Transverse colon (tissue), 4 donors: ENCODE measurements at regions not wholly inside any gene's neighbourhood (a gene's known extent, or its start where the extent isn't known, plus 50 kb on each side); places are given as distances from the start of the nearest gene placed in this dataset.

Source experiments
- DNase-seq: peaks from one replicate; pipeline ENCODE4 v3.0.0-alpha.2; 2019
- H3K27ac ChIP-seq, 4 donors: fragments of 200-600 bp; sonication (generic); 2 replicates each; pipeline ENCODE4 v1.5.1; 2016 to 2018; ENCODE audit warnings: inconsistent platforms in 4 of 4
- H3K27me3 ChIP-seq: fragments of 200-600 bp; sonication (generic); 2 replicates; pipeline ENCODE4 v1.5.1; 2017; ENCODE audit warnings: inconsistent platforms
- H3K36me3 ChIP-seq, 4 donors: fragments of 200-600 bp; sonication (generic); 2 replicates each; pipeline ENCODE4 v1.5.1; 2017 to 2019; ENCODE audit warnings: inconsistent platforms in 4 of 4
- H3K4me1 ChIP-seq, 4 donors: fragments of 200-600 bp; sonication (generic); 2 replicates each; pipeline ENCODE4 v1.5.1; 2017 to 2020; ENCODE audit warnings: inconsistent platforms in 4 of 4
- H3K4me3 ChIP-seq, 4 donors: fragments of 200-600 bp; sonication (generic); 1 replicate in 1 of 4; 2 replicates in 3 of 4; pipeline versions ENCODE4 v1.5.1 to v1.6.1; 2017 to 2019; ENCODE audit warnings: inconsistent platforms in 4 of 4
- H3K9me3 ChIP-seq, 2 donors: fragments of 200-600 bp; sonication (generic); 2 replicates each; pipeline ENCODE4 v1.5.1; 2017 to 2019; ENCODE audit warnings: inconsistent platforms in 2 of 2
- EP300 ChIP-seq: sonication (generic); formaldehyde crosslinking; IDR thresholded peaks from one replicate; pipeline ENCODE4 v1.6.1; 2017; ENCODE audit warnings: antibody characterized with exemption, low read depth
- POLR2A ChIP-seq: fragments of 450-650 bp; IDR thresholded peaks from one replicate; pipeline ENCODE4 v1.6.1; 2016; ENCODE audit warnings: antibody characterized with exemption, mild to moderate bottlenecking, moderate library complexity
- POLR2AphosphoS5 ChIP-seq, 3 donors: sonication (generic); formaldehyde crosslinking; IDR thresholded peaks; one replicate each; pipeline ENCODE4 v1.6.1; 2016; ENCODE audit warnings: antibody characterized with exemption in 3 of 3
- WGBS, 2 donors: methylation state at CpG; one replicate each; pipeline ENCODE4 v1.1.5; 2018; ENCODE audit warnings: low coverage in 1 of 2; 5-methylcytosine and 5-hydroxymethylcytosine counted together
- in situ Hi-C, 4 donors: fragments of 200-750 bp; cut with MboI; loops; one replicate each; pipeline versions ENCODE4 v1.15.0 to v1.15.1; 2017; ENCODE audit warnings: low sequenced_read_pairs in 3 of 4, low pct_ligation_motif_present in 1 of 4, low pct_unique_long_range_greater_than_20kb in 1 of 4
- intact Hi-C: fragments of 100-400 bp; cut with DNase I; formaldehyde crosslinking; loops from one replicate; pipeline ENCODE4 v1.15.1; 2023; ENCODE audit warnings: low total_unique reads
- TF ChIP-seq, protein P1 (sequence below), 5 experiments: fragments of 200-600 bp in 3 of 5; fragments of 450-650 bp in 2 of 5; sonication (generic) in 3 of 5; IDR thresholded peaks; 1 replicate in 2 of 5; 2 replicates in 3 of 5; pipeline ENCODE4 v1.5.1; 2016 to 2017; ENCODE audit warnings: antibody characterized with exemption in 5 of 5, inconsistent platforms in 3 of 5, mild to moderate bottlenecking in 2 of 5, moderate library complexity in 1 of 5

DNA sequence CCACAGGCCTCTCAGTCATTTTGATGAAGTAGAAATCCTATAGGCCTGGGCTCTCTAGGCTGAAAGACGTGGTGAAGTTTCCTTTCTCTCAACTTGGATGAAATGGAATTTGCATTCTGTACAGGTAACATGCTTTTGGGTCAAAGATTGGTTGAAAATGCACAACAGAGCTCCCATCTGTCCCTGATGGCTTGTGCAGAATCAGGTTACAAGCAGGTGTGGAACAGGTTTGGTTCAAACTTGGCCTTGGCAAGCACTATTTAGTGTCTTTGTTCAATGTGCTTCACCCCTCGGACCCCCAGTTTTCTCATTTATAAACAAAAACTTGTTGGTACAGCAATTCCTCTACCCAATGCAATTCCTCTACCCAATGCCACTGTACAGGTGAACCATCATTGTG lies 1493.0 kb downstream of the AACS start:
- 46 to 50% methylated on average over 2 of the region's 2 CpGs for WGBS, 2 donors
- TF ChIP-seq EP300 (no peak), POLR2AphosphoS5 (IDR thresholded peaks at IDR 0.05) (no peak), POLR2A (no peak)
- TF ChIP-seq, protein P1, sequence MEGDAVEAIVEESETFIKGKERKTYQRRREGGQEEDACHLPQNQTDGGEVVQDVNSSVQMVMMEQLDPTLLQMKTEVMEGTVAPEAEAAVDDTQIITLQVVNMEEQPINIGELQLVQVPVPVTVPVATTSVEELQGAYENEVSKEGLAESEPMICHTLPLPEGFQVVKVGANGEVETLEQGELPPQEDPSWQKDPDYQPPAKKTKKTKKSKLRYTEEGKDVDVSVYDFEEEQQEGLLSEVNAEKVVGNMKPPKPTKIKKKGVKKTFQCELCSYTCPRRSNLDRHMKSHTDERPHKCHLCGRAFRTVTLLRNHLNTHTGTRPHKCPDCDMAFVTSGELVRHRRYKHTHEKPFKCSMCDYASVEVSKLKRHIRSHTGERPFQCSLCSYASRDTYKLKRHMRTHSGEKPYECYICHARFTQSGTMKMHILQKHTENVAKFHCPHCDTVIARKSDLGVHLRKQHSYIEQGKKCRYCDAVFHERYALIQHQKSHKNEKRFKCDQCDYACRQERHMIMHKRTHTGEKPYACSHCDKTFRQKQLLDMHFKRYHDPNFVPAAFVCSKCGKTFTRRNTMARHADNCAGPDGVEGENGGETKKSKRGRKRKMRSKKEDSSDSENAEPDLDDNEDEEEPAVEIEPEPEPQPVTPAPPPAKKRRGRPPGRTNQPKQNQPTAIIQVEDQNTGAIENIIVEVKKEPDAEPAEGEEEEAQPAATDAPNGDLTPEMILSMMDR (IDR thresholded peaks at IDR 0.05): no peak
- Histone ChIP-seq H3K27me3 (no peaks in the 10 kb centered on the region), H3K4me1 (no peaks in the 10 kb centered on the region), H3K4me3 (no peak overlapping the region), H3K9me3 (peaks cover 0 to 3% of the 10 kb centered on the region in 2 donors), H3K36me3 (no peaks in the 10 kb centered on the region), H3K27ac (no peak overlapping the region)
- DNase-seq: no peak
- intact Hi-C loops (no loop called here), in situ Hi-C loops (no loop called here)

DNA sequence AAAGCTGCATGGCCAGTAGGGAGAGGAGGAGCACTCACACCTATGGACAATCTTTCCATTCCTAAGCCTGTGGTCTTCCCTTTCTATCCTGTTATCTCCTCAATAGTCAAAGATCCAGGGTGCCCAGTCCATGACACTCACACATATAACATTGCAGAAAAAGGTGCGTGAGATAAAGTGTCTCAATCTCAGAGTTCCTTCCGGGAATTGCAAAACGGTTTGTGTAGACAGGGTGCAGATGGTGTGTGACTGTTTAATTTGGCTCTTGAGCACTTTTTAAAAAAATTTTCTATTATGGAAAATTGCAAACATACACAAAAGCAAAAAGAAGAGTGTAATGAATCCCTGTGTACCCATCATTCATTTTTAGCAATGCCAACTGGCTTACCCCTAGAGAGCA lies 1493.6 kb downstream of the AACS start:
- Histone ChIP-seq H3K27me3 (no peaks in the 10 kb centered on the region), H3K4me1 (no peaks in the 10 kb centered on the region), H3K9me3 (peaks cover 0 to 3% of the 10 kb centered on the region in 2 donors), H3K36me3 (no peaks in the 10 kb centered on the region), H3K27ac (no peak overlapping the region), H3K4me3 (no peak overlapping the region)
- intact Hi-C loops: no loop called here
- DNase-seq: no peak
- WGBS, 2 donors: 57 to 79% methylated on average over 3 of the region's 3 CpGs
- in situ Hi-C loops: no loop called here
- TF ChIP-seq POLR2A (no peak), POLR2AphosphoS5 (IDR thresholded peaks at IDR 0.05) (no peak), EP300 (no peak)
- TF ChIP-seq, protein P1 (IDR thresholded peaks at IDR 0.05): no peak

DNA sequence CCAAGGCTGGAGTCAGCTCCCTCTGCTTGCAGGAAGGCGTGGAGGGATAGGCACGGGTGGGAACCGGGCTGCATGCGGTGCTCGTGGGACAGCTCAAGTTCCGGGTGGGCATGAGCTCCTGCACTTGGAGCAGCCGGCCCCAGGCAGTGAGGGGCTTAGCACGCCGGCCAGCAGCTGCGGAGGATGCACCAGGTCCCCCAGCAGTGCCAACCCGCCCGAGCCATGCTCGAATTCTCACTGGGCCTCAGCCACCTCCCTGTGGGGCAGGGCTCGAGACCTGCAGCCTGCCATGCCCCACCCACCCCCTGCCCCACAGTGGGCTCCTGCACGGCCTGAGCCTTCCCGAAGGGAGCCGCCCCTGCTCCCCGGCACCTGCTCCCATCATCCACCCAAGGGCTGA lies 1501.8 kb downstream of the AACS start:
- Histone ChIP-seq H3K9me3 (no peaks in the 10 kb centered on the region), H3K4me3 (no peak overlapping the region), H3K4me1 (no peaks in the 10 kb centered on the region), H3K27ac (no peak overlapping the region), H3K27me3 (no peaks in the 10 kb centered on the region), H3K36me3 (no peaks in the 10 kb centered on the region)
- intact Hi-C loops: no loop called here
- TF ChIP-seq POLR2AphosphoS5 (IDR thresholded peaks at IDR 0.05) (no peak), POLR2A (no peak), EP300 (no peak)
- TF ChIP-seq, protein P1 (IDR thresholded peaks at IDR 0.05): no peak
- in situ Hi-C loops: no loop called here
- DNase-seq: no peak
- 91% methylated on average over 15 of the region's 18 CpGs; no CpG with 5 or more reads in 1 of the 2 donors for WGBS, 2 donors

DNA sequence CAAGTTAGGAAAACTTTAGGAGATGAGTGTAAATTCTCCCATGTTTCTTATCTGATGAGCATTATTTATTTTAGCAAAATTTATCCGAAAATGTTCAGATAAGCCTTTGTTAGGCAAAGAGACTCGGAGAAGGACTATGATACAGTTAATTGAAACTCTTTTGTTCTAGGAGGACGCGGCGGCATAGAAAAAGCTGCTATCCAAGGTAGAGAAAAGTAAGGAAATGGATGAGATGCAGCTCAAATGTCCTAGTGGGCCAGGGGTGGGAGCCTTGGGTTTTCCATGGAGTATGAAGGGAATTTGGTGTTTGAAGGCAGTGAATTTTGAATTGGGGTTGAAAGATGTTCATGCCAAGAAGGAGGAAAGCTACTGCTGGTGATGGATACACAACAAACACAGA lies 1504.5 kb downstream of the AACS start:
- in situ Hi-C loops: no loop called here
- Histone ChIP-seq H3K27ac (no peak overlapping the region), H3K27me3 (no peaks in the 10 kb centered on the region), H3K36me3 (no peaks in the 10 kb centered on the region), H3K4me1 (no peaks in the 10 kb centered on the region), H3K4me3 (no peak overlapping the region), H3K9me3 (no peaks in the 10 kb centered on the region)
- intact Hi-C loops: no loop called here
- 67 to 82% methylated on average over 5 of the region's 5 CpGs for WGBS, 2 donors
- DNase-seq: no peak
- TF ChIP-seq, protein P1 (IDR thresholded peaks at IDR 0.05): no peak
- no peak for TF ChIP-seq POLR2A
- no peak for TF ChIP-seq EP300
- TF ChIP-seq POLR2AphosphoS5 (IDR thresholded peaks at IDR 0.05): no peak
